Stomach (tissue), 8 donors: ENCODE measurements at regions not wholly inside any gene's neighbourhood (a gene's known extent, or its start where the extent isn't known, plus 50 kb on each side); places are given as distances from the start of the nearest gene placed in this dataset.
"Not testable (repeated sequence)": the region's sequence is repeated elsewhere in the genome, so short reads cannot be mapped to it uniquely, and the experiment has no call there.

Source experiments
- DNase-seq, 2 donors: peaks; one replicate each; pipeline versions ENCODE4 v3.0.0 to v3.0.0-alpha.2; 2013 to 2019
- H3K27ac ChIP-seq, 5 donors: fragments of 200-600 bp in 4 of 5; sonication (generic) in 4 of 5; one replicate each; pipeline ENCODE4 v1.5.1; 2013 to 2019; ENCODE audit warnings: mild to moderate bottlenecking in 1 of 5, moderate library complexity in 1 of 5
- H3K27me3 ChIP-seq, 3 donors: fragments of 200-600 bp; sonication (generic); one replicate each; pipeline ENCODE4 v1.5.1; 2017 to 2019; ENCODE audit warnings: mixed run types in 1 of 3
- H3K36me3 ChIP-seq, 4 donors: fragments of 200-600 bp; sonication (generic); 1 replicate in 3 of 4; 2 replicates in 1 of 4; pipeline ENCODE4 v1.5.1; 2016 to 2019
- H3K4me1 ChIP-seq, 4 donors: fragments of 200-600 bp; sonication (generic); one replicate each; pipeline ENCODE4 v1.5.1; 2016 to 2019
- H3K4me3 ChIP-seq, 4 donors: fragments of 200-600 bp; sonication (generic) in 3 of 4; one replicate each; pipeline ENCODE4 v1.5.1; 2016 to 2019; ENCODE audit warnings: mild to moderate bottlenecking in 1 of 4
- H3K9me3 ChIP-seq, 4 donors: fragments of 200-600 bp; sonication (generic); one replicate each; pipeline ENCODE4 v1.5.1; 2016 to 2019
- EP300 ChIP-seq: sonication (generic); formaldehyde crosslinking; IDR thresholded peaks from one replicate; pipeline ENCODE4 v1.6.1; 2017; ENCODE audit warnings: antibody characterized with exemption
- POLR2A ChIP-seq, 4 donors: fragments of 450-650 bp; IDR thresholded peaks; one replicate each; pipeline ENCODE4 v1.6.1; 2016; ENCODE audit warnings: antibody characterized with exemption in 4 of 4, control low read depth in 2 of 4, mild to moderate bottlenecking in 1 of 4, moderate library complexity in 1 of 4
- POLR2AphosphoS5 ChIP-seq, 3 donors: sonication (generic); formaldehyde crosslinking; IDR thresholded peaks; one replicate each; pipeline ENCODE4 v1.6.1; 2016; ENCODE audit warnings: antibody characterized with exemption in 3 of 3
- WGBS, 5 donors: extraction: QIAGEN DNeasy Blood & Tissue Kit in 3 of 5; methylation state at CpG; one replicate each; pipeline versions ENCODE4 v1.1.5 to v1.1.7; 2013 to 2018; 5-methylcytosine and 5-hydroxymethylcytosine counted together
- intact Hi-C: fragments of 100-400 bp; cut with DNase I; formaldehyde crosslinking; loops from one replicate; pipeline ENCODE4 v1.15.1; 2023; ENCODE audit warnings: low total_unique reads
- TF ChIP-seq, protein P1 (sequence below), 7 experiments: fragments of 450-650 bp in 4 of 7; fragments of 200-600 bp in 3 of 7; sonication (generic) in 3 of 7; IDR thresholded peaks; one replicate each; pipeline ENCODE4 v1.5.1; 2016 to 2019; ENCODE audit warnings: antibody characterized with exemption in 7 of 7, control low read depth in 2 of 7, mild to moderate bottlenecking in 1 of 7
- donor health status: healthy with polysubstance abuse.
- donor health status: Bipolar disorder and iron deficiency.
- donor health status: healthy.

DNA sequence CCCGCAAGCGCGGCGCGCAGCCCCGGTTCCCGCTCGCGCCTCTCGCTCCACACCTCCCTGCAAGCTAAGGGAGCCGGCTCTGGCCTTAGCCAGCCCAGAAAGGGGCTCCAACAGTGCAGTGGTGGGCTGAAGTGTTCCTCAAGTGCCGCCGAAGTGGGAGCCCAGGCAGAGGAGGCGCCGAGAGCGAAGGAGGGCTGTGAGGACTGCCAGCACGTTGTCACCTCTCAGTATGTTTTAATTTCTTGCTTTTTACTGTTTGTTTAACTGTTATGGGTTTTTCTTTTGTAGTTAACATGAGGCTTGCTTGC lies 1525.7 kb downstream of the SI start:
- no peak overlapping the region for H3K27ac ChIP-seq
- TF ChIP-seq POLR2A (IDR thresholded peaks at IDR 0.05) (no peak), POLR2AphosphoS5 (IDR thresholded peaks at IDR 0.05) (no peak), EP300 (no peak)
- TF ChIP-seq, protein P1, sequence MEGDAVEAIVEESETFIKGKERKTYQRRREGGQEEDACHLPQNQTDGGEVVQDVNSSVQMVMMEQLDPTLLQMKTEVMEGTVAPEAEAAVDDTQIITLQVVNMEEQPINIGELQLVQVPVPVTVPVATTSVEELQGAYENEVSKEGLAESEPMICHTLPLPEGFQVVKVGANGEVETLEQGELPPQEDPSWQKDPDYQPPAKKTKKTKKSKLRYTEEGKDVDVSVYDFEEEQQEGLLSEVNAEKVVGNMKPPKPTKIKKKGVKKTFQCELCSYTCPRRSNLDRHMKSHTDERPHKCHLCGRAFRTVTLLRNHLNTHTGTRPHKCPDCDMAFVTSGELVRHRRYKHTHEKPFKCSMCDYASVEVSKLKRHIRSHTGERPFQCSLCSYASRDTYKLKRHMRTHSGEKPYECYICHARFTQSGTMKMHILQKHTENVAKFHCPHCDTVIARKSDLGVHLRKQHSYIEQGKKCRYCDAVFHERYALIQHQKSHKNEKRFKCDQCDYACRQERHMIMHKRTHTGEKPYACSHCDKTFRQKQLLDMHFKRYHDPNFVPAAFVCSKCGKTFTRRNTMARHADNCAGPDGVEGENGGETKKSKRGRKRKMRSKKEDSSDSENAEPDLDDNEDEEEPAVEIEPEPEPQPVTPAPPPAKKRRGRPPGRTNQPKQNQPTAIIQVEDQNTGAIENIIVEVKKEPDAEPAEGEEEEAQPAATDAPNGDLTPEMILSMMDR (IDR thresholded peaks at IDR 0.05): no peak
- no peak for DNase-seq
- H3K9me3 ChIP-seq: peaks cover 0 to 17% (median 7%) of the 10 kb centered on the region in 4 donors
- H3K4me3 ChIP-seq: no peak overlapping the region
- no peaks in the 10 kb centered on the region for H3K27me3 ChIP-seq
- WGBS, 5 donors: 88 to 96% (median 94%) methylated on average over 9 to 17 of the region's 17 CpGs
- no peaks in the 10 kb centered on the region for H3K4me1 ChIP-seq
- intact Hi-C loops: no loop called here
- no peaks in the 10 kb centered on the region for H3K36me3 ChIP-seq

DNA sequence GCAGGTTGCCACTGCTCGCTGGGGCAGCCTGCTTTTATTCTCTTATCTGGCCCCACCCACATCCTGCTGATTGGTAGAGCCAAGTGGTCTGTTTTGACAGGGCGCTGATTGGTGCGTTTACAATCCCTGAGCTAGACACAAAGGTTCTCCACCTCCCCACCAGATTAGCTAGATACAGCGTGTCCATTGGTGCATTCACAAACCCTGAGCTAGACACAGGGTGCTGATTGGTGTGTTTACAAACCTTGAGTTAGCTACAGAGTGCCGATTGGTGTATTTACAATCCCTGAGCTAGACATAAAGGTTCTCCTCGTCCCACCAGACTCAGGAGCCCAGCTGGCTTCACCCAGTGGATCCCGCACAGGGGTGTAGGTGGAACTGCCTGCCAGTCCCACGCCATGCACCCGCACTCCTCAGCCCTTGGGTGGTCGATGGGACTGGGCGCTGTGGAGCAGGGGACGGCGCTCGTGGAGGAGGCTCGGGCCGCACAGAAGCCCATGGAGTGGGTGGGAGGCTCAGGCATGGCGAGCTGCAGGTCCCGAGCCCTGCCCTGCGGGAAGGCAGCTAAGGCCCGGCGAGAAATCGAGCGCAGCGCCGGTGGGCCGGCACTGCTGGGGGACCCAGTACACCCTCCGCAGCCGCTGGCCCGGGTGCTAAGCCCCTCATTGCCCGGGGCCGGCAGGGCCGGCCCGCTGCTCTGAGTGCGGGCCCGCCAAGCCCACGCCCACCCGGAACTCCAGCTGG lies 1526.2 kb downstream of the SI start:
- peaks cover 0 to 17% (median 7%) of the 10 kb centered on the region in 4 donors for H3K9me3 ChIP-seq
- DNase-seq, H3K27me3 ChIP-seq, intact Hi-C loops, H3K4me3 ChIP-seq, H3K4me1 ChIP-seq, H3K27ac ChIP-seq, H3K36me3 ChIP-seq: not testable (repeated sequence)
- WGBS, 5 donors: 80 to 91% (median 88%) methylated on average over 1 to 34 of the region's 37 CpGs

GRCh38 chr3:163548015-163548414 lies 1530.3 kb downstream of the SI start:
- Histone ChIP-seq H3K4me3 (no peak overlapping the region), H3K27me3 (no peaks in the 10 kb centered on the region), H3K27ac (no peak overlapping the region), H3K4me1 (no peaks in the 10 kb centered on the region), H3K36me3 (no peaks in the 10 kb centered on the region), H3K9me3 (peaks cover 0 to 16% (median 7%) of the 10 kb centered on the region in 4 donors)
- WGBS, 5 donors: 61 to 82% (median 74%) methylated on average over 1 of the region's 1 CpG
- intact Hi-C loops: no loop called here
- TF ChIP-seq, protein P1 (IDR thresholded peaks at IDR 0.05): no peak
- TF ChIP-seq POLR2A (IDR thresholded peaks at IDR 0.05): no peak
- no peak for TF ChIP-seq POLR2AphosphoS5 (IDR thresholded peaks at IDR 0.05)
- no peak for TF ChIP-seq EP300
- DNase-seq: no peak

- Histone ChIP-seq H3K27me3 (no peaks in the 10 kb centered on the region), H3K27ac (no peak overlapping the region), H3K36me3 (no peaks in the 10 kb centered on the region), H3K4me3 (no peak overlapping the region), H3K4me1 (no peaks in the 10 kb centered on the region), H3K9me3 (peaks cover 0 to 8% (median 2%) of the 10 kb centered on the region in 4 donors)
- 26 to 45% (median 38%) methylated on average over 3 of the region's 3 CpGs for WGBS, 5 donors
- intact Hi-C loops: no loop called here
- TF ChIP-seq POLR2AphosphoS5 (IDR thresholded peaks at IDR 0.05) (no peak), POLR2A (IDR thresholded peaks at IDR 0.05) (no peak), EP300 (no peak)
- TF ChIP-seq, protein P1 (IDR thresholded peaks at IDR 0.05): no peak
- no peak for DNase-seq
These were observed 1531.1 kb downstream of the SI start for GRCh38 chr3:163547014-163547685.

DNA sequence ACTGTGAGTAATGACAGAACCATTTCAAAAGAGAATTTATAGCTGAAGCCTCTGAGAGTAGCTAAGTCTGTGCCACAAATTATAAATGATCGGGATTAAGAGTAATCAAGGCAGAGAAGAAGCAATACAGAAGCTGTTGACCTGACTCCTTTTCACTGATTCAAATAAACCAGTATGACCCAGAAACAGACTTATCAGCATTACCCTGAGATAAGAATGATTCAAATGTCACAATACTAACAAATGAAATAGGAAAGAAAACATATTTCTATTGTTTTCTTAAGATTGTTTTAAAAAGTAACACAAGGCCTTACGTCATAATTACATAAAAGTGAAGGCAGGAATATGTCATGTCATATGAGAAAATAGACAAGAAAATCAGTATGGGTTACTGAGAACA lies 1534.6 kb downstream of the SI start:
- Histone ChIP-seq H3K36me3 (no peaks in the 10 kb centered on the region), H3K27ac (no peak overlapping the region), H3K4me3 (no peak overlapping the region), H3K9me3 (no peaks in the 10 kb centered on the region), H3K27me3 (no peaks in the 10 kb centered on the region), H3K4me1 (no peaks in the 10 kb centered on the region)
- 30 to 47% (median 44%) methylated on average over 2 of the region's 2 CpGs for WGBS, 5 donors
- no peak for DNase-seq
- intact Hi-C loops: no loop called here
- TF ChIP-seq POLR2A (IDR thresholded peaks at IDR 0.05): no peak
- TF ChIP-seq, protein P1 (IDR thresholded peaks at IDR 0.05): no peak
- no peak for TF ChIP-seq EP300
- TF ChIP-seq POLR2AphosphoS5 (IDR thresholded peaks at IDR 0.05): no peak
